ENCODE measurements at regions not wholly inside any gene's neighbourhood (a gene's known extent, or its start where the extent isn't known, plus 50 kb on each side); places are given as distances from the start of the nearest gene placed in this dataset.

- TF ChIP-seq POLR2A (IDR thresholded peaks at IDR 0.05) = no peak
- TF ChIP-seq, protein P1, sequence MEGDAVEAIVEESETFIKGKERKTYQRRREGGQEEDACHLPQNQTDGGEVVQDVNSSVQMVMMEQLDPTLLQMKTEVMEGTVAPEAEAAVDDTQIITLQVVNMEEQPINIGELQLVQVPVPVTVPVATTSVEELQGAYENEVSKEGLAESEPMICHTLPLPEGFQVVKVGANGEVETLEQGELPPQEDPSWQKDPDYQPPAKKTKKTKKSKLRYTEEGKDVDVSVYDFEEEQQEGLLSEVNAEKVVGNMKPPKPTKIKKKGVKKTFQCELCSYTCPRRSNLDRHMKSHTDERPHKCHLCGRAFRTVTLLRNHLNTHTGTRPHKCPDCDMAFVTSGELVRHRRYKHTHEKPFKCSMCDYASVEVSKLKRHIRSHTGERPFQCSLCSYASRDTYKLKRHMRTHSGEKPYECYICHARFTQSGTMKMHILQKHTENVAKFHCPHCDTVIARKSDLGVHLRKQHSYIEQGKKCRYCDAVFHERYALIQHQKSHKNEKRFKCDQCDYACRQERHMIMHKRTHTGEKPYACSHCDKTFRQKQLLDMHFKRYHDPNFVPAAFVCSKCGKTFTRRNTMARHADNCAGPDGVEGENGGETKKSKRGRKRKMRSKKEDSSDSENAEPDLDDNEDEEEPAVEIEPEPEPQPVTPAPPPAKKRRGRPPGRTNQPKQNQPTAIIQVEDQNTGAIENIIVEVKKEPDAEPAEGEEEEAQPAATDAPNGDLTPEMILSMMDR (IDR thresholded peaks at IDR 0.05 in 8 of 11, conservative IDR thresholded peaks at IDR 0.05 in 3 of 11) = no peak
Measured at GRCh38 chr10:120097766-120098165, 205.2 kb downstream of the SEC23IP start.
